Stomach smooth muscle (tissue), 2 donors: ENCODE measurements at regions not wholly inside any gene's neighbourhood (a gene's known extent, or its start where the extent isn't known, plus 50 kb on each side); places are given as distances from the start of the nearest gene placed in this dataset.

Experiments
- H3K27ac ChIP-seq: one replicate; pipeline ENCODE4 v1.7.0; 2013; ENCODE audit warnings: mild to moderate bottlenecking, low read length, inconsistent platforms
- H3K27me3 ChIP-seq, 2 donors: one replicate each; pipeline ENCODE4 v1.7.0; 2013; ENCODE audit warnings: low read length in 2 of 2; ENCODE audit not compliant: insufficient read depth in 2 of 2, control insufficient read depth in 1 of 2
- H3K36me3 ChIP-seq, 2 donors: one replicate each; pipeline ENCODE4 v1.7.0; 2013; ENCODE audit warnings: low read length in 2 of 2; ENCODE audit not compliant: control insufficient read depth in 2 of 2, insufficient read depth in 2 of 2
- H3K4me1 ChIP-seq: one replicate; pipeline ENCODE4 v1.7.0; 2013; ENCODE audit warnings: low read length; ENCODE audit not compliant: control insufficient read depth, insufficient read depth
- H3K4me3 ChIP-seq, 2 donors: one replicate each; pipeline ENCODE4 v1.7.0; 2013; ENCODE audit warnings: low read length in 2 of 2
- H3K9ac ChIP-seq, 2 donors: one replicate each; pipeline ENCODE4 v1.7.0; 2013; ENCODE audit warnings: low read length in 2 of 2, mild to moderate bottlenecking in 1 of 2
- H3K9me3 ChIP-seq, 2 donors: one replicate each; pipeline ENCODE4 v1.7.0; 2013; ENCODE audit warnings: low read length in 2 of 2; ENCODE audit not compliant: control insufficient read depth in 2 of 2
- donor health status: healthy.
- donor health status: Pancreatic carcinoma.

DNA sequence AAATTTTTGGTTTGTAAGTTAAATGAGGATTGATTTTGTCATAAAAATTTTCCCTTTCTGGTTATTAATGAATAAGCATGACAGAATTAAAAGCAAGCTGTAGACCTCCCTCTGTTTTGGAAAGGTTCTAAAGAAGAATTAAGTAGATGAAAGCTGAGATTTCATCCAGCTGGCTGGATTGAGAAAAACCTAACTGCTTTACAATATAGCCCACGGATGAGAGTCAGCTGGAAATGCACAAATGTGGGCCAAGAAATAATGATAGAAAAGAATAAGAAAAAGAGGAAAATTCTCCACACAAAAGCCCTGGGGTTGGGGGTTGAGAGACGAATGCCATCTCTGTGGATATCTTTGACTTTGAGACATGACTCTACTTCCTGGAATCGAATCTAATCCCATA lies 631.6 kb downstream of the HDGFL1 start:
- no peaks in the 10 kb centered on the region for H3K9me3 ChIP-seq
- H3K27ac ChIP-seq: no peak overlapping the region
- no peaks in the 10 kb centered on the region for H3K4me1 ChIP-seq
- no peak overlapping the region for H3K4me3 ChIP-seq
- H3K27me3 ChIP-seq: no peaks in the 10 kb centered on the region
- no peaks in the 10 kb centered on the region for H3K36me3 ChIP-seq
- H3K9ac ChIP-seq: no peak overlapping the region

GRCh38 chr6:23202207-23202606 lies 632.8 kb downstream of the HDGFL1 start:
- H3K27ac ChIP-seq: no peak overlapping the region
- H3K4me1 ChIP-seq: no peaks in the 10 kb centered on the region
- no peaks in the 10 kb centered on the region for H3K36me3 ChIP-seq
- no peaks in the 10 kb centered on the region for H3K27me3 ChIP-seq
- peaks cover 0 to 2% of the 10 kb centered on the region in 2 donors for H3K9me3 ChIP-seq
- H3K9ac ChIP-seq: no peak overlapping the region
- H3K4me3 ChIP-seq: no peak overlapping the region

- peaks cover 0 to 5% of the 10 kb centered on the region in 2 donors for H3K9me3 ChIP-seq
- H3K27me3 ChIP-seq: no peaks in the 10 kb centered on the region
- H3K4me3 ChIP-seq: no peak overlapping the region
- no peak overlapping the region for H3K9ac ChIP-seq
- H3K4me1 ChIP-seq: no peaks in the 10 kb centered on the region
- no peak overlapping the region for H3K27ac ChIP-seq
- no peaks in the 10 kb centered on the region for H3K36me3 ChIP-seq
Observed at GRCh38 chr6:23212398-23212797, 643.0 kb downstream of the HDGFL1 start.

GRCh38 chr6:23213193-23213592 lies 643.8 kb downstream of the HDGFL1 start:
- no peaks in the 10 kb centered on the region for H3K4me1 ChIP-seq
- no peak overlapping the region for H3K4me3 ChIP-seq
- no peak overlapping the region for H3K27ac ChIP-seq

DNA sequence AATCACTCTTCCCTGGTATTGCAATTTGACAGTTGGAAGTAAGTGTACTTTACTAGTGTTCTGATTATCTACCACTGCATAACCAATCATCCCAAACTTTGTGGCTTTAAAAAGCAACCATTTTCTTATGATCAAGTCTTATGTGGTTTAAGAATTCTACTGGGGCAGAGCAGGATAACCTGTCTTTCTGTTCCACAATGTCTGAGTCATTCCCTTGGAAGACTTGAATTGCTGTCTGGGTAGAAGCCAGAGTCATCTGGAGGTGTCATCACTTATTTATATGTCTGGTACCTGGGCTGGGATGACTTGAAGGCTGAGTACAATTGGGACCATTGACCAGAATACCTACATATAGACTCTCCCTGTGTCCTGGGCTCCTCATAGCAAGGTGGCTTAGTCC lies 644.3 kb downstream of the HDGFL1 start:
- Histone ChIP-seq H3K36me3 (no peaks in the 10 kb centered on the region), H3K27me3 (no peaks in the 10 kb centered on the region), H3K4me3 (no peak overlapping the region), H3K9me3 (no peaks in the 10 kb centered on the region), H3K9ac (no peak overlapping the region), H3K27ac (no peak overlapping the region), H3K4me1 (no peaks in the 10 kb centered on the region)

More at GRCh38 chr6:23213193-23213592, 643.8 kb downstream of the HDGFL1 start:
- no peaks in the 10 kb centered on the region for H3K36me3 ChIP-seq
- no peaks in the 10 kb centered on the region for H3K27me3 ChIP-seq
- H3K9me3 ChIP-seq: no peaks in the 10 kb centered on the region
- no peak overlapping the region for H3K9ac ChIP-seq

DNA sequence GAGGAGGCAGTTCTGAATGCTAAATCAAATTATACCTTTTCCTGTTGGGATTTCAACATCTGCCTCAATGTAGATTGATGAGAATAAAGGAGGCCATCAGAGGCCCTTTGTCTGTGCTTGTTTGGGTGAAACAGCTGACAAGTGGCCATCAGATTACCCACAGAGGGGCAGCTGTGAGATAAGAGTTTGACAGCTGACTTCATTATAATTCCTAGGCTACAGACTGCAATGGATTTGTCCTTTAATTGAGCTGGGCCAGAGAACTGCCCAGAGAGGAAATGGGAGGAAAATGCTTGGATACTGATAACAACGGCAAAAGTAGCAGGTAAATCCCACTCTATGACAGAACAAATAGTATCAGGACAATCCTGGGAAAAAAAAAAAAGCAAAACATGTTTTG lies 649.4 kb downstream of the HDGFL1 start:
- no peaks in the 10 kb centered on the region for H3K27me3 ChIP-seq
- H3K9me3 ChIP-seq: no peaks in the 10 kb centered on the region
- no peak overlapping the region for H3K27ac ChIP-seq
- H3K9ac ChIP-seq: no peak overlapping the region
- no peaks in the 10 kb centered on the region for H3K4me1 ChIP-seq
- H3K4me3 ChIP-seq: no peak overlapping the region
- H3K36me3 ChIP-seq: no peaks in the 10 kb centered on the region

GRCh38 chr6:23222724-23223123 lies 653.4 kb downstream of the HDGFL1 start:
- Histone ChIP-seq H3K27me3 (no peaks in the 10 kb centered on the region), H3K9me3 (peaks cover 0 to 2% of the 10 kb centered on the region in 2 donors), H3K27ac (no peak overlapping the region), H3K36me3 (no peaks in the 10 kb centered on the region), H3K4me1 (no peaks in the 10 kb centered on the region), H3K4me3 (no peak overlapping the region), H3K9ac (no peak overlapping the region)

DNA sequence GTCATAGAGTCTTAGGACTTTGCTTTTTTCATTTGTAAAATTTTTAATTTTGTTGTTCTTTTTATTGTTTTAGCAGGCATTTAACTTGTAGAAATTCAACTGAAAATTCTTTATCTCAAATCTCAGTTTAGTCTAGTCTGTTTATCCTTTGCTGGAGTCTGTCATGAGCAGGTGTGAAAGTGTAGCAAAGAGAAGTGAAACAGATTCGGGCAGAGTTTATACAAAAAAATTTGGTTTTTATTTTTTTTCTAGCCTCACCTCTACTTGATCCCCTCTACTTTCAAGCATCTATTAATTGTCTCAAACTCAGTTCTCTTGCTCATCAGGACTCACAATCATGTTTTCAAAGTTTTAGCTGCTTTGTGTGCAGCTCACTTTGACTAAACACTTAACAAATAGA lies 655.2 kb downstream of the HDGFL1 start:
- Histone ChIP-seq H3K9me3 (peaks cover 0 to 2% of the 10 kb centered on the region in 2 donors), H3K36me3 (no peaks in the 10 kb centered on the region), H3K27ac (no peak overlapping the region), H3K4me3 (no peak overlapping the region), H3K9ac (no peak overlapping the region), H3K27me3 (no peaks in the 10 kb centered on the region), H3K4me1 (no peaks in the 10 kb centered on the region)

DNA sequence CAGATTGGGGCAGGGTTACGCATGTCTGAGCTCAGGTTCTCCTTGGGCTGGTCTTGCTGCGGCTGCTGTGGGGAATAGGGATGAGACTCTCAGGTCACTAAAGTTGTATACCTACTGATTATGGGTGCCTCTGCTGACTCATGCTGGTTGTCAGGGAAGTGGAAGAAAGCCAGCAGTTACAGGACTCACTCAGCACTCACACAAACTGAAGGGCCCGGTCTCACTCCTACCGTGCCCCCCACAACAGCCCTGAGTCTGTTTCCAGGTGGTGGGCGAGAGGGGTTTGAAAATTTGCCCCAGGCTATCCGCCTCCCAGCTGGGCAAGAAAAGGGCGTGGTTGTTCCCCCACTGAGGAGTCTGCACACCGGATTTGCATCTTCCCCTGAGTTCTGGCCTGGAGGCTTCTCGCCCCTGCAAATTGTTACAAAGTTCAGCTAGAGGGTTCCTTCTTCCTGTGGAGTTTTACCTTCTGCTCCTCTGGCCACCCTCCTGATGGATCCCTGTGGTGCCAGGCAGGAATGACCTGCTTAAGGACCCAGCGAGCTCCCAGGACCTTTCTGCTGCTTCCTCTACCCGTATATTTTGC lies 659.2 kb downstream of the HDGFL1 start:
- peaks cover 0 to 2% of the 10 kb centered on the region in 2 donors for H3K9me3 ChIP-seq
- H3K4me3 ChIP-seq: no peak overlapping the region
- no peaks in the 10 kb centered on the region for H3K4me1 ChIP-seq
- H3K9ac ChIP-seq: no peak overlapping the region
- no peaks in the 10 kb centered on the region for H3K36me3 ChIP-seq
- H3K27me3 ChIP-seq: no peaks in the 10 kb centered on the region
- H3K27ac ChIP-seq: no peak overlapping the region

DNA sequence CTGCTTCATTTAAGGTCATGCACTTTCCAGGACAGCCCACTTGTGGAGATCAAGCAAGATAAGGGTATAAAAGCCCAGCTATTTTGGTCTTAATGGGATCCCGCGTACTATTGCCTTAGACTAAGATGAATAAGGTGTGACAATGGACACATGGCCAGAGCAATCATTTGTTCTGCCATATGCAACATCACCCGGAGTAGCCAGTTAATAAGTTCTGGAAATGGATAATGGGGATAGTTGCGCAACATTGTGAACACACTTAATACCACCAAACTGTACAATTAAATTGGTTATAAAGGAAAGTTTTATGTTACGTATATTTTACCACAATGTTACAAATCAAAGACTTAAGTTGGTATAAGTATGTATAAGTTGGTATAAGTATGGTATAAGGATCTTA lies 674.5 kb downstream of the HDGFL1 start:
- Histone ChIP-seq H3K9ac (no peak overlapping the region), H3K36me3 (no peaks in the 10 kb centered on the region), H3K9me3 (no peaks in the 10 kb centered on the region)

DNA sequence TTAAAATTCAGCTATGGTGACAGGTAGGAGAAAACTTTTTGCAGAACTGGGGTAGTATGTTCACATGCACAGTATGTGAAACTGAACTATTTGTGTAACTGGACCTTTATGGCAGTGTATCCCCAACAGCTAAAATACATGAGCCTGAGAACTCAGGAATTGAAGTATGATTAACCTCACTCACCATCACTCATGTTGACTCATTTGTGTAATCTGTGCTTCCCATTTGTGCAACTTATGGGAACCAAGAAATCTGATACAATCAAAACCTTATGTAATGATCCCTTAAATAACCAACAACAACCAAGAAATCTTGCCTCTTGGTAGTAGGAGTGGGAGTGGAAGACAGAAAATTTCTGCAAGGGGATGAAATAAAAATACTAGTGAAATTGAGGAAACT lies 674.9 kb downstream of the HDGFL1 start:
- H3K27me3 ChIP-seq: no peaks in the 10 kb centered on the region
- no peak overlapping the region for H3K27ac ChIP-seq
- H3K4me1 ChIP-seq: no peaks in the 10 kb centered on the region
- H3K4me3 ChIP-seq: no peak overlapping the region
- H3K9ac ChIP-seq: no peak overlapping the region
- H3K36me3 ChIP-seq: no peaks in the 10 kb centered on the region
- H3K9me3 ChIP-seq: no peaks in the 10 kb centered on the region

More for the DNA sequence above, 674.5 kb downstream of the HDGFL1 start:
- H3K27ac ChIP-seq: no peak overlapping the region
- no peak overlapping the region for H3K4me3 ChIP-seq
- no peaks in the 10 kb centered on the region for H3K4me1 ChIP-seq
- no peaks in the 10 kb centered on the region for H3K27me3 ChIP-seq
